Retinal pigment epithelial cell (primary cell): ENCODE measurements at regions not wholly inside any gene's neighbourhood (a gene's known extent, or its start where the extent isn't known, plus 50 kb on each side); places are given as distances from the start of the nearest gene placed in this dataset.

Experiments
- DNase-seq: peaks from one replicate; pipeline ENCODE4 v3.0.0-alpha.2; 2010; ENCODE audit warnings: low read depth
- H3K4me3 ChIP-seq: 2 replicates; pipeline ENCODE4 v1.5.1; 2011; ENCODE audit warnings: mild to moderate bottlenecking, low read length, control low read depth, moderate library complexity
- CTCF ChIP-seq: conservative IDR thresholded peaks from 2 replicates; pipeline ENCODE4 v1.5.1; 2011; ENCODE audit warnings: low read depth, low read length, control low read depth, inconsistent platforms

GRCh38 chr11:97229936-97230335 lies 840.1 kb downstream of the JRKL start:
- H3K4me3 ChIP-seq = no peak overlapping the region
- DNase-seq = no peak
- TF ChIP-seq CTCF = no peak

GRCh38 chr11:97231231-97231630 lies 841.4 kb downstream of the JRKL start:
- no peak for TF ChIP-seq CTCF
- DNase-seq = no peak
- no peak overlapping the region for H3K4me3 ChIP-seq

GRCh38 chr11:97234016-97234415 lies 844.2 kb downstream of the JRKL start:
- TF ChIP-seq CTCF = no peak
- no peak for DNase-seq

GRCh38 chr11:97237151-97237550 lies 847.3 kb downstream of the JRKL start:
- no peak for DNase-seq
- no peak for TF ChIP-seq CTCF
- H3K4me3 ChIP-seq = no peak overlapping the region

More at GRCh38 chr11:97234016-97234415, 844.2 kb downstream of the JRKL start:
- no peak overlapping the region for H3K4me3 ChIP-seq

GRCh38 chr11:97247601-97248000 lies 857.8 kb downstream of the JRKL start:
- no peak overlapping the region for H3K4me3 ChIP-seq
- no peak for TF ChIP-seq CTCF
- DNase-seq = no peak

- TF ChIP-seq CTCF = no peak
- no peak for DNase-seq
- no peak overlapping the region for H3K4me3 ChIP-seq
Measured at GRCh38 chr11:97254790-97255189, 865.0 kb downstream of the JRKL start.

- H3K4me3 ChIP-seq = no peak overlapping the region
- no peak for DNase-seq
- no peak for TF ChIP-seq CTCF
Measured at GRCh38 chr11:97259434-97259833, 869.6 kb downstream of the JRKL start.
